HUDEP-2 (cell line): ENCODE measurements at regions not wholly inside any gene's neighbourhood (a gene's known extent, or its start where the extent isn't known, plus 50 kb on each side); places are given as distances from the start of the nearest gene placed in this dataset.

Experiments used
- DNase-seq, 76 experiments: peaks; one replicate each; lab custom pipeline; 2025; ENCODE audit not compliant: unreplicated experiment in 76 of 76; lab: John Stamatoyannopoulos, UW

DNA sequence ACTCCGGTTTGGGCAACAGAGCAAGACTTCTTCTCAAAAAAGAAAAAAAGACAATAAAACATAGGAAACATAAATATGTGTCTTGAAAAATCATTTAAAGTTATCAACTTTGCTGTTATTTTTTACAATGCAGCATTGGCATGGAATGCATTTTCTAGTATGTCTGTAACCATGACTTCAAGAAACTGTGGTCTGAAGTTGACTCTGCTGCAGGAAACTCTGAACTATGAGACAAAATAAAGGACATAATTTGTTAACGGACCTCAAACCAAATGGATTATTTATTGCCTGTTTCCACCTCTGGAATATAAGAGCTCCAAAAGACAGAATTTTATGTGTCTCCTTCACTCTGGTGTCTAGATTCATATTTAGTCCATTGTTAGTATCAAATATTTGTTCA is 79.1 kb downstream of the TRIB2 start:
- no peak for DNase-seq

DNA sequence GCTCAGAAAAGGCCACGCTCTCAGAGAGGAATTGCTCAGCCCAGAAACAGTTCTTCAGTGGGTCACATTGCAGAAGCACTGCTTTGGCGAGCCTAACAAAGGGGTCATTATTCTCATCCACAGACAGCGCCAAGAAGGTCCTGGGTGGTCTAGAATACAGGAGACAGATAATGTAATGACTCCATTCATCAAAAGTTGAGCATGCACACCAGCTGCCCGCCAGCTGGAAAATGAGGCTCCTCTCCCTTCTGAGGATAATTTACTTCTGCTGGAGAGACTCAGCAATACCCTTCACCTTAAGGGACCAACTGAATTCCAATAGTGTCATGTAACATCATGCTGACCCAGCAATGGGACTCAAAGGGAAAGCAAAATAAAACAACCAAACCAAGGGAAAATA is 79.9 kb downstream of the TRIB2 start:
- no peak for DNase-seq

DNA sequence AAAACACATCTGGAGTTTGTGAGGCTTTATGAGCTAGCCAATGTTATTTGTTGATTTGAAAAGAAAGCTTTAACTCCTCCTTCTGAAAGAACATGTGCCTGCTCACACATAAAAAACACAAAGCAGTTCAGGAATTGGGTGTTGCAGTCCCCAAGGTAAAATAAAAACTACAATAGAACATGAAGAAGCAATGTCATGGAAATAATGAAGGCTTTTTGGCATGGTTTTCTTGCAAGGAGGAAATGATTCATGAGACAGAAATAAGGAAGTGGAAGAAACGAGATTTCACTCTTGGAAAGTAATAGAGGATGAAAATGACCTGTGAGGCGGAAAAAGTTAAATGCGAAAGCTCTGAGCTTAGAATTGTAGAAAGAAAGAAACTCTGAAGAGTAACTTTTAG is 81.1 kb downstream of the TRIB2 start:
- no peak for DNase-seq

DNA sequence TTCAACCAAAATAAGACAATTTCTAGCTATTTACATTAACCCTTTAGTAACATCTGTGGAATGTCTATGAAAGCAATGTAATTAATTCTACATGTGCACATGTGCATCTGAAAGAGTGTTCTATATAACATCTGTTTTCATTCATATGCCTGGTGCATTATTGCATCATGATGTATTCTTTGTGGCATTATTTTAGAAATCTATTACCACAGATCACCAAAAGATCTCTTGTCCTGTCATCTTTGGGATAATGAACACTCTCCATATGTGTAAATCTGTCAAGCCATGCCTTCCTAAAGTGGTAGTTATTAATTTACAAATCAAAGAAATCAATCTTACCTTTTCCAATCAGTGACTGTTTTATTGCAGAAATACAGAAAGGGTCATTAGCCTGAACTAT is 86.9 kb downstream of the TRIB2 start:
- DNase-seq: no peak

DNA sequence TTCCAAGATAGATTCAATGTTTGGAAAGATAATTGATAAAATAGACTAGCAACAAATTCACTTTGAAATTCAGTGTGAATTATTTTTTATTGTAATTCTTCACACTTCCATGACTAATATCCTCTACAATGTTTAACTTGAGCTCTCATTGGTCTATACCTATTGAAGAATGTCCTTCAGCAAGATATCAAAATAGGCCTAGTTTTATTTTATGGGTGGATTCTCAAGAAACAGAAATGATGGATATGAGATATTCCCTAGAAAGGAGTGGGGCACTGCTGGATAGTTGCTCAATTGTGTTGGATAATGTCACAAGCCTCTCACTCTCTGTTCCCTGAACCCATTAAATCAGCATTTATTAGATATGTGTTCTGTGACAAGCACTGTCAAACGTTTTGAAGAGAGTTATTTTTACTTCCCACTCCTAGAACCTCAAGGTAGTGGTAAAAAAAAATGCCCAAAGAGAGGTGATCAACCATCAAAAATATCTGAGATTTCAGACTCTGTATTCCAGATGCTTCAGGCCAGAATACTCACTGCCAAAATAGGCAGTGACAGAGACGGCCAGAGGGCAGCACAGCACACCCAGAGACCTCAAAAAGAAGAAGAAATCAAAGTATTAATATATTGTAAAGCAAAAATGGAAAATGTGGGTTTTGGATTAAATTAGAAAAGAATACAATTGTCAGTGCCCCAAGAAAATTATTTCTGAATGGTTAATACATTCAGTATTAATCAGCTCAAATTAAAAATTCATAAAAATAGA is 87.5 kb downstream of the TRIB2 start:
- no peak for DNase-seq

DNA sequence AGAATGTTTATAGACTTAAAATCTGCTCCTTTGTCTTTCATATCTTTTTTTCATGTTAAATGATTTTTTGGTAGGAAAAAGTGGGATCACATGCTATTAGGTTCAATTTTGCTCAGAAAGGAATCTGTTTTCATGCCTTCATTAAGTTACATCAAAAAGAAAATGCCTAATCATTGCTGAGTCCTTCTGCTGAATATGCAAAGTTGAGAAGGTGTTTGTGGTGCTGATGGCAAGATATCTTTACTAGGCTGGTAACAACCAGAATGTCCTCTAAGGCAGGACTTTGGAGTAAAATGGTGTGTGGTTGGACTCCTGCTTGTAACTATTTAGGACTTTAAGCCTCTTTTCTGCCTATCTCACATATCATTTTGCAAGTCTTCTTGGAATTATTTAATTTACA is 88.3 kb downstream of the TRIB2 start:
- DNase-seq: no peak

DNA sequence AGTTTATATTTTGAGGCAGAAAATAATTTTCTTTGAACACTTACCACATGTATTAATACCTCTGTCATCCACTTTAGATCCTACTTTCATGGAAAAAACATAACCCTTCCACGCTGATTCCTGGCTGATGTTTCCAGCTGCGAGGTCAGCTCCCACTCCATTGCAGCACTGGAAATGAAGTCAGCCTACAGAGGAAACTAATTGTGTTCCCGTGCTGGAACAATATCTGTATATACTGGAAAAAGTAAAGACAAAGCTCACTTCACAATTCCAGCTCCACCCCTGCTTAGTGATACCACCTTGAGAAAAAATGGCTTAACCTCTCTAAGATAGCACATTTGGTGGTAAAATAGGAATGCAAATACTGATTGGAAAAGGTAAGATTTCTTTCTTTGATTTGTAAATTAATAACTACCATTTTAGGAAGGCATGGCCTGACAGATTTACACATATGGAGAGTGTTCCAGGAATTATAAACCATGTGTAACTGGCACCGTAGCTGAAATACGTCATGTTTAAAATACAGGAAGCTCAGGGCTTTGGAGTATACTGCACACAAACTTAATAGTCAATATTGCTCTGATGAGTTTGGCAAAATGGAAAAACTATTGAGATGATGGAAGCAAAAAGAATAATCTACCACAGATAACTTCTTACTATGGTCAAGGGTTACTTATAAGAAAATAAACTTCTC is 90.0 kb downstream of the TRIB2 start:
- no peak for DNase-seq

DNA sequence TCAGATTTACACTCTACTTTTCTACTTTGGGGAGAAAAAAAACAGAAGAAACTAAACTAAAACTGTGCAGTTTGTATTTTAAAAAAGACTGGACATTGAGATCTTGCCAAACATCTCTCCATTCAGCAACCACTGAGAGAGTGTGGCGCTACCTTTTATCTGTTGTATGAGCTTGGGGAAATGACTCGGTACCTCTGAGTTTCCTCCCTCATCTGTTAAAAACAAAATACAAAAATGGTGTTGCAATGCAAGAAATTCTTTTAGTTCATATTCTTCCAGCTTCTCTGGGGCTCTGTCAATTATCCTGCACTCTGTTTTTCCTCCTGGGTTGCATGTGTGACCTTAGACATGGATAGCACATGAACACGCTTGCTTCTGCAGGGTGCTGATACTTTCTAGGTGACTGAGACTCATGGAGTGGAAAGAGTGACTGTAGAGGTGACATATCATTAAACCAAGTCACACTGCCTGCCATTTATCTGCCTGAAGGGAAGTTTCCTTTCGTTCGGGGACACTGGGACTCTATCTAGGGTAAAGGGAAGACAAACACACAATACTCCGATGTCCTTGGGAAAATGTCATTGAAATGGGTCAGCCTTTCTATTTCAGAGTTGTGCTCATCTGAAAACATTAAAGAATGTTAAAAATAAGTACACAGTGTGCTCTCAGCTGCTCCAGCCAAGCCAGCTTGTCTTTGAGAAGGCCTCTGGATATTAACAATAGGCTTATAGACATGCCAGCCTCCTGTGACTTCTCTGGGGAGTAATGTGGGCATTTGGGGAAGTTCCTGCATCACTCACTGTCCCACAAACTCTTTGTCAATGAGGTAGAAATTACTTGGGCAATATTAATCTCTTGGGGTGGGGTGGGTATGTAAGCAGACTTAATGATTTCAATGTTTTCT is 91.4 kb downstream of the TRIB2 start:
- no peak for DNase-seq

DNA sequence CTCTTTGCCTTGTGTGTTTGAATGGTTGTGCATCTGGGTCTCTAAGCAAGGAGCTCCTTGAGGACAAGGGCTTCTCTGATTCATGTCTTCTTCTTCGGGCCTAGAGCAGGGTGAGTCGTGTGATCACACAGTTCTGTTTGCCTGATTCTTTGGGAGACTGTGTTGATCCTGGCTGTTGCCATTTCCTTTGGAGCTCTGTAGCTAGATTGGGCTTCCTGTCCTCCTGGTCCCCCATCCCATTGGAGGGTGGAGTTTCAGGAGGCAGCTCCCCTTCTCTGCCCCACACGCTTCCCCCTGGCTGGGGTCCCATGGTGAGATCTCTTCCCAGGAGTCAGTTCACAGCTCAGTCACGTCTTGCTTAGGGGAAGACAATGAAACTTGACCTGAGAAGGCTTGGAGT is 92.8 kb downstream of the TRIB2 start:
- no peak for DNase-seq

DNA sequence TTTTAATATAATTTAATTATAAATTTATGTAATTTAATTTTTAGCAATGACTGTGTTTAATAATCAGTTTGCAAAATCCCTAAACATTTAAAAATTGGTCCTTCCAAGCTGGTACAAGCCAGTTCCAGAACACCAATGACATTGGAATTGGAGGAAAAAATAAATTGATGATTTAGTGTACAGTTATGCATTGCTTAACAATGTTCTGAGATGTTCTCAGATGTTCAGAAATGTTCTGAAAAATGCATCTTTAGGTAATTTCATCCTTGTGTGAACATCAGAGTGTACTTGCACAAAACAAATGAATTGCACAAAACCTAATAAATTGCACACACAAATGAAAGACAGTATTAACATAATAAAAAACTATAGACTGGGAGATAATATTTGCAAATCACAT is 95.2 kb downstream of the TRIB2 start:
- no peak for DNase-seq

DNA sequence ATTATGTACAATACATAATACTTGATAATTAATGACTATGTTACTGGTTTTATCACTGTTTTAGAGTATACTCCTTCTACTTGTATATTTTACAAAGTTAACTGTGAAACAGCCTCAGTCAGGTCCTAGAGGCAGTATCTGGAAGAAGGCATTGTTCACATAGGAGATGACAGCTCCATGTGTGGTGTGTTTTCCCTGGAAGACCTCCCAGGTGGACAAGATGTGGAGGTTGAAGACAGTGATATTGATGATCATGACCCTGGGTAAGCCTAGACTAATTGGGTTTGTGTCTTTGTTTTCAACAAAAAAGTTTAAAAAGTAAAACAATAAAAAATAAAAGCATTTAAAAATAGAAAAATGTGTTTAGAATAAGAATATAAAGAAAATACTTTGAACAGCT is 96.4 kb downstream of the TRIB2 start:
- DNase-seq: no peak

DNA sequence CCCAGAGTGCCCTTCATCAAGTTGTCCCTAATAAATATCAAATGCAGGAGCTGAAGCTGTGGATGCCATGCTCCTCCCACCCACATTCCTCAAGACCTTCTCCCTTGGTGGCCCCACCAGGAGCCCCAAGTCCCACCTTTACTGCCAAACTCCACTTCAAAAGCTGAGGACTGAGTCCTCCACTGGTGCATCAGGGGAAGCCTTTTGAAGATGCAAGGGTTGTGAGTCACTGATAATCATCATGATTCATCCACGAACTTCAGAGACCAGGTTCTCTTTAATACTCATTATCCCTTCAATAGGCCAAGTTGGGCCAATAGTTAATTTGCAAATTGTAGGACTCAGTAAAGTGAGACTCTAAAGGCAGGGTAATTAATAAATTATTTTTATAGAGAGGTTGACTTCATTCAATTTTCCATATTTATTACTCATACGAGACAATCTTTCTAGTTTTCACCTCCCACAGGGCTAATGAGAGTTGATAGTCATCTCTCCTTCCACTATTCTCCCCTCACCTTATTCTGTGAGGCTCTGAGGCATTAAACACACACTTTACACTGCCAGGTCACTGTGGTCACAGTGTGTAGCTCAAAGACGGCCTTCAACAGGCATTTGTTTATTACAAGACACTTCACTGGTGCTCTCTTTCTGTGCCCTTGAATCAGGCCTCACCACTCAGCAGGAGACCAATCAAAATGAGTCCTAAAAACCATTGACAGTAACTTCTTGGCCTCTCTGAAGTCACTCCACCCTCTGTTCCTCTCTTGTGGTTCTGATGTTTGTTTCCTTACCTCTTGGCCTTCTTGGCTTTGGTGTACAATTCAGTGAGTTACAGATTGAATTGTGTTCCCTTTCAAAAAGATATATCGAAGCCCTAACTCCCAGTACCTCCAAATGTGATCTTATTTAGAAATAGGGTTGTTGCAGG is 99.9 kb downstream of the TRIB2 start:
- no peak for DNase-seq

DNA sequence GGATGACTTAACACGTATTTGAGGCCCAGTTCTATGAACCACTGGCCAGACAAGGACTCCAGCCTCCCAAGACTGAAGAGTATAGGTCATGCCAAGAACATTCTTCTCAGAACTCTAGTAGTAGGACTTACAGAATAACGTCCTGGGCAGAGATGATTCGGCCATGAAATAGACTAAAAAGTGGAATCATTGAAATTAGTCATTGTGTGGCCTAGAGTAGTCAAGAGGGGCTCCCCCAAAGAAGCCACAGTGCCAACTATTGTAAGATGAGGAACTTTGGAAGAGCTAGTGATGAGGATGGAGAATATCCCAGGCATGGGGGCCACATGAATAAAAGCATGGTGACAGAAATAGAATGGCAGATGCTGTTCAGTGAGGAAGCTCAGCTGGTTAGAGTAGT is 101.1 kb downstream of the TRIB2 start:
- no peak for DNase-seq

DNA sequence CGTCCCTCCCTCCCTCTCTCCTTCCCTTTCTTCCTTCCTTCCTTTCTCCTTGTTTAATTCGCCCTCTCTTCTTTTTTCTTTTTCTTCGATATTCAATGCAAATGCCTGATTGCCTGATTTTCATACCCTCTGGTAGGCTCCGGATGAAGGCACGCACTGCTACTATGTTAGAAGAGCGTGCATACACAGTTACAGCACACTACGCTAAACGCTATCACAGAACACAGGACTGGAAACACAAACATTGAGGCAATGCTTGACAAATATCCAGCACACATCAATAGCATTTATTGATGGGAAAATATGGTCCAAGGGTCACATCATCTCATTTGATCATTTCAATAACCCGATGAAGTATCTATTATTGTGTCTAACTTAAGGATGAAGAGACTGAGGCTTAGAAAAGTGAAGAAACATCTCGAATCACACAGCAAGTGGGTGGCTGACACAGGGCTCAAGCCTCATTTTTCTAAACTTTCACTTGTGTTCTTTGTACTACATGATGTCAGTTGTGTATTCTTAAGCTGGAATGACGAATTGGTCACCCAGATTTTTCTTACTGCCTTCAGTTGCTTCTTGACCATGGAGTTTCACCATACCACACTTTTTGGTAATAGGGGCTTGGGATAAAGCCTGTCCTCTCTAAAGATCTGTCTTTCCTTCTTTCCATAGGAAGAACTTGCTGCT is 101.8 kb downstream of the TRIB2 start:
- DNase-seq: no peak

DNA sequence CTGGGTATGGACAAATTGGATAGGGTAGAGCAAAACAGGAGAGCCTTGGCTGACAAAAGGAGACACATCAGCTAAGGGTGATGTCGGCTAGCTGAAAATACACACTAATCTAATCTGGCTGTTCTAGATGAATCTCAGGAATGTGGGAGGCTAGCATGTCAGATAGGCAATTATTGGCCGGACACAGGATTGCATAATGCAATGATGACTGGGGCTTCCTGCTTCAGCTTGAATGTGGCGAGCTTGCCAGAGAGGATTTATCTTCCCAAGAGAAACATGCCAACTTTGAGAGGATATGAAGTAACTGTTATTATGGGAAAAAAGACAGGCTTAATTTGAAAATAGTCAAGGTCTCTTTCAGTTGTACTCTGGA is 102.4 kb downstream of the TRIB2 start:
- no peak for DNase-seq

DNA sequence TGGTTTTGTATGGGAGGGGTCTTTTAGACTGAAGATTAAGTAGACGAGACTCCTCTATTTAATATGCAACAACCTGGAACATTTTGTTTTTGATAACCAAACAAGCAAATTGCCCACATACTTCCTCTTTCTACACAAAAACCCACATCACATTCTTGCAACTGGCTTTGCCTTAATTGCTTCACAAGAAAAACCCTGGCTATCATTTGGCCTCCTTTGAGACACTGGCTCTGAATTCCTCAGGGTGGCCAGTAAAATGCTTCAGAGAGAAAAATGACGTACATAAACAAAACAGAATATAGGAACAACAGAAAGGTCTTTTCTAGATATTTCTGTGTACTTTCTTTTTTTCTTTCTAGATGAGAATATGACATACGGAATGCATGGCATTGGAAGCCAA is 103.0 kb downstream of the TRIB2 start:
- no peak for DNase-seq

DNA sequence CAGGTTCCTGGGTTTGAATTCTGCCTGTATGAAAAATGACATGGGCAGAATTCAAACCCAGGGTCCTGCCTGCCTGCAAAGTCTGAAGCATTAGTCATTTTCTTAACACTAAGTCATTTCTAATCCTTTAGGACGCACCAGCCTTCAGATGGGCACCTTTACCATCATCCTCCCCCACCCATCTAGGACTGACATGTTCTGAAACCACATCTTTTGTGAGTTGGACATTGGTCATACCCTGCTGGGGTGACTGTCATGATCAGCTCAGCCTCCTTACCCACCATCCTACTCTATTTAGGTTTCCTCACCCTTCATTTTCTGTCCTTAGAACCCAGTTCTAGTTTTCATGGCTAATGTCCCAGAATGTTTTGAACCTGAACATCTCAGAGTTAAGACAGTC is 104.9 kb downstream of the TRIB2 start:
- no peak for DNase-seq

DNA sequence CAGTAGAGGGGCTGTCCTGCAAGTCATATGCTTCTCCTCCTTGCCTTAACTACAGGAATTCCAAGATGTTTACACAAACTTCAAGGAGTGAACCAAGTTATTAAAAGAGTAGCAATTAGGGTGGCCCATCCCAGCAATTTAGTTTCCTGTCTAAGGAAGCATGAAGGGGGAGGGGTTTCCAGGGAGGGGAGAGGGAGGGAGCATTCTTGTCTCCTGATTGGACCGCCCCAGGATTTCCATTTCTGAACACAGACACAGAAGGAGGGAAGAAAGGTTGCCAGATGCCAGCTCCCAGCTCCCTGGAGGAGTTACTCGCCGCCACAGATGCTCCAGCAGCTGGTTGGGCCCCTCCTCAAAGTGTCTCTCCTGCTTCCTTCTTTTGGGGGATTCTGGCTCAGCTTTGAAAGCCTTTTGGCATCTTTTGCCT is 107.6 kb downstream of the TRIB2 start:
- no peak for DNase-seq

DNA sequence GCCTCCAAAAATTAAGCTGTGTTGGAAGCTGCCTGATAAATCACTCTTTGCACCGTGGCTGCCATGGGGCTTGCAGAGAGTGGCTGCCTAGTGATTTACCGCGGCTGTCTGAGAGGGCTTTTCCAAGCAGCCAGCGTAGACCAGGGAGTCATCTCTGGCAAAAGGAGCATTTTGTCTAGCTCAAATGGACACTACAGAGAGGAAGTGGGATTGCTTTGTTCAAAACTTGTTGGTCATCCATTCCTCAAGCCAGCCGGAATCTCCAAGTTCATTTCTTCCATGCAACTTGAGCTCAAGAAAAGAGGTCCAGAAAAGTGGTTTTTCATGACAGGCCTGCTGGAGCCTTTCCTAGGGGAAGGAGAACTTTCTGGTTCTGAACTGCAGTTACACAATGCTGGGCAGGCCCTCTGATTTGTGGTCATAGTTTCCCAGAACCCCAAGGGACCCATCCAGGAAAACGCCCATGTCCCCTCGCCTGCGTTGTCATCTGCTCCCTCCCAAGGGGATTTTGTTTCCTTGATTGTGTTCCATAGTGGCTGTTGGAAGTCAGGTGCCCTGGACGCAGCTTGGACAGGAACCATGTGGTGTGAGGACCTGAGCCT is 108.1 kb downstream of the TRIB2 start:
- no peak for DNase-seq

DNA sequence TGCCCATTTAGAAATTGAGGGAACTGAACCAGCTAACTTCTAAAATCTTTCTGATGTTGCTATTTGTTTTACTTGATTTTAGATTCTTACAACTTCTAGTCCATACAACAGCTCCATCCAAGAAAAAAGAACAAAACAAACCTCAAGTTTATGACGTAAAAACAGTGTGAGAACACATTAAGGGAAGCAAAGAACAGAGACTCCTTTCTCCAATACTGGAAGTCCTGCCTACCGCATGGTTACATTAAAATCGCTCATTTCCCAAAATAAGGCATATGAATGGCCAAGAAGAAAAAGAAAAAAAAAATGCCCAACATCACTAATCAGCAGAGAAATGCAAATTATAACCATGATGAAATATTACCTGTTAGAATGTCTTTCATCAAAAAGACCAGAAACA is 110.0 kb downstream of the TRIB2 start:
- DNase-seq: no peak
